8988T (cell line): ENCODE measurements at regions not wholly inside any gene's neighbourhood (a gene's known extent, or its start where the extent isn't known, plus 50 kb on each side); places are given as distances from the start of the nearest gene placed in this dataset.
"Not testable (repeated sequence)": the region's sequence is repeated elsewhere in the genome, so short reads cannot be mapped to it uniquely, and the experiment has no call there.

Experiments used
- DNase-seq: peaks from one replicate; pipeline ENCODE4 v3.0.0; 2011

- no peak for DNase-seq
Observed at GRCh38 chr11:97909614-97910399, 1110.9 kb upstream of the CNTN5 start.

- DNase-seq, result no peak
Observed at GRCh38 chr11:97912629-97913028, 1108.1 kb upstream of the CNTN5 start.

- not testable (repeated sequence) for DNase-seq
Observed at GRCh38 chr11:97922933-97923332, 1097.8 kb upstream of the CNTN5 start.

GRCh38 chr11:97934572-97935208 is 1086.1 kb upstream of the CNTN5 start:
- no peak for DNase-seq

- DNase-seq, result no peak
Observed at GRCh38 chr11:97937501-97937900, 1083.2 kb upstream of the CNTN5 start.

- DNase-seq, result no peak
Observed at GRCh38 chr11:97938789-97939188, 1082.0 kb upstream of the CNTN5 start.

GRCh38 chr11:97943493-97943892 is 1077.3 kb upstream of the CNTN5 start:
- no peak for DNase-seq

- no peak for DNase-seq
Observed at GRCh38 chr11:97948793-97949192, 1072.0 kb upstream of the CNTN5 start.

GRCh38 chr11:97955595-97955994 is 1065.2 kb upstream of the CNTN5 start:
- no peak for DNase-seq

- DNase-seq, result no peak
Observed at GRCh38 chr11:97956904-97957303, 1063.8 kb upstream of the CNTN5 start.

- no peak for DNase-seq
Observed at GRCh38 chr11:97961431-97961830, 1059.3 kb upstream of the CNTN5 start.

- DNase-seq, result no peak
Observed at GRCh38 chr11:97962758-97963157, 1058.0 kb upstream of the CNTN5 start.

- no peak for DNase-seq
Observed at GRCh38 chr11:97963528-97964331, 1057.0 kb upstream of the CNTN5 start.

- DNase-seq, result no peak
Observed at GRCh38 chr11:97964332-97965004, 1056.3 kb upstream of the CNTN5 start.

GRCh38 chr11:97965849-97966646 is 1054.7 kb upstream of the CNTN5 start:
- peak; percentile 37 for DNase-seq

- DNase-seq, result no peak
Observed at GRCh38 chr11:97966901-97967300, 1053.8 kb upstream of the CNTN5 start.

- DNase-seq, result no peak
Observed at GRCh38 chr11:97968071-97968470, 1052.7 kb upstream of the CNTN5 start.

GRCh38 chr11:97972731-97973130 is 1048.0 kb upstream of the CNTN5 start:
- DNase-seq, result no peak

- DNase-seq, result no peak
Observed at GRCh38 chr11:97973352-97973857, 1047.3 kb upstream of the CNTN5 start.

- DNase-seq, result no peak
Observed at GRCh38 chr11:97974798-97975498, 1045.8 kb upstream of the CNTN5 start.

- DNase-seq, result no peak
Observed at GRCh38 chr11:97977726-97978125, 1043.0 kb upstream of the CNTN5 start.
